ENCODE measurements at regions not wholly inside any gene's neighbourhood (a gene's known extent, or its start where the extent isn't known, plus 50 kb on each side); places are given as distances from the start of the nearest gene placed in this dataset.

- no peak for TF ChIP-seq CTCF (conservative IDR thresholded peaks at IDR 0.05; ENCODE audit: low read depth, low read length)
- DNase-seq (ENCODE audit: low read depth), result no peak
- no peak overlapping the region for H3K4me3 ChIP-seq (ENCODE audit: low read depth, low read length)
These were observed 958.6 kb downstream of the STIM2 start for GRCh38 chr4:27819246-27819645.

GRCh38 chr4:27828843-27829242 is 968.2 kb downstream of the STIM2 start:
- H3K4me3 ChIP-seq (ENCODE audit: low read depth, low read length), result no peak overlapping the region
- TF ChIP-seq CTCF (conservative IDR thresholded peaks at IDR 0.05; ENCODE audit: low read depth, low read length), result no peak
- DNase-seq (ENCODE audit: low read depth), result no peak

- TF ChIP-seq CTCF (conservative IDR thresholded peaks at IDR 0.05; ENCODE audit: low read depth, low read length), result no peak
- H3K4me3 ChIP-seq (ENCODE audit: low read depth, low read length), result no peak overlapping the region
- DNase-seq (ENCODE audit: low read depth), result no peak
These were observed 969.6 kb downstream of the STIM2 start for GRCh38 chr4:27830251-27830650.

- no peak overlapping the region for H3K4me3 ChIP-seq (ENCODE audit: low read depth, low read length)
- no peak for TF ChIP-seq CTCF (conservative IDR thresholded peaks at IDR 0.05; ENCODE audit: low read depth, low read length)
- no peak for DNase-seq (ENCODE audit: low read depth)
These were observed 975.2 kb downstream of the STIM2 start for GRCh38 chr4:27835851-27836250.

GRCh38 chr4:27836523-27836922 is 975.9 kb downstream of the STIM2 start:
- no peak overlapping the region for H3K4me3 ChIP-seq (ENCODE audit: low read depth, low read length)
- TF ChIP-seq CTCF (conservative IDR thresholded peaks at IDR 0.05; ENCODE audit: low read depth, low read length), result no peak
- DNase-seq (ENCODE audit: low read depth), result peak; percentile 6

- H3K4me3 ChIP-seq (ENCODE audit: low read depth, low read length), result no peak overlapping the region
- TF ChIP-seq CTCF (conservative IDR thresholded peaks at IDR 0.05; ENCODE audit: low read depth, low read length), result no peak
These were observed 983.1 kb downstream of the STIM2 start for GRCh38 chr4:27843776-27844175.

GRCh38 chr4:27844376-27844775 is 983.7 kb downstream of the STIM2 start:
- H3K4me3 ChIP-seq (ENCODE audit: low read depth, low read length), result no peak overlapping the region
- TF ChIP-seq CTCF (conservative IDR thresholded peaks at IDR 0.05; ENCODE audit: low read depth, low read length), result no peak
- DNase-seq (ENCODE audit: low read depth), result no peak

More at GRCh38 chr4:27843776-27844175, 983.1 kb downstream of the STIM2 start:
- no peak for DNase-seq (ENCODE audit: low read depth)
